MM.1S (cell line): ENCODE measurements at regions not wholly inside any gene's neighbourhood (a gene's known extent, or its start where the extent isn't known, plus 50 kb on each side); places are given as distances from the start of the nearest gene placed in this dataset.

ENCODE experiments used
- DNase-seq: peaks from one replicate; pipeline ENCODE4 v3.0.0-alpha.2; 2015
- H2AFZ ChIP-seq: fragments of 300-600 bp; sonication (generic); 2 replicates; pipeline ENCODE4 v1.6.0; 2016; ENCODE audit warnings: antibody characterized with exemption, low read length
- H3F3A ChIP-seq: fragments of 300-600 bp; sonication (generic); 2 replicates; pipeline ENCODE4 v1.6.1; 2016; ENCODE audit warnings: mild to moderate bottlenecking, antibody characterized with exemption, low read length, moderate library complexity, mixed read lengths; ENCODE audit not compliant: insufficient read depth
- H3K27ac ChIP-seq: fragments of 300-600 bp; sonication (generic); 2 replicates; pipeline ENCODE4 v1.5.1; 2016; ENCODE audit warnings: mild to moderate bottlenecking, low read length
- H3K27me3 ChIP-seq: fragments of 300-600 bp; sonication (generic); replicated peaks from 2 replicates; pipeline ENCODE4 v1.6.0; 2016; ENCODE audit warnings: low read length; ENCODE audit not compliant: insufficient read depth
- H3K36me3 ChIP-seq: fragments of 300-600 bp; sonication (generic); replicated peaks from 2 replicates; pipeline ENCODE4 v1.6.1; 2016; ENCODE audit warnings: mild to moderate bottlenecking, low read length, mixed read lengths; ENCODE audit not compliant: insufficient read depth
- H3K4me1 ChIP-seq: fragments of 300-600 bp; sonication (generic); 2 replicates; pipeline ENCODE4 v1.6.1; 2016; ENCODE audit warnings: low read length, mixed read lengths
- H3K4me2 ChIP-seq: fragments of 300-600 bp; sonication (generic); 2 replicates; pipeline ENCODE4 v1.6.0; 2016; ENCODE audit warnings: low read depth, low read length
- H3K4me3 ChIP-seq: fragments of 300-600 bp; sonication (generic); 2 replicates; pipeline ENCODE4 v1.5.1; 2016; ENCODE audit warnings: low read length, mixed read lengths
- H3K79me2 ChIP-seq: fragments of 300-600 bp; sonication (generic); 2 replicates; pipeline ENCODE4 v1.6.1; 2016; ENCODE audit warnings: mixed run types, low read length, mixed read lengths
- H3K9ac ChIP-seq: fragments of 300-600 bp; sonication (generic); 2 replicates; pipeline ENCODE4 v1.6.1; 2016; ENCODE audit warnings: low read length, mixed read lengths
- H3K9me2 ChIP-seq: fragments of 300-600 bp; sonication (generic); replicated peaks from 2 replicates; pipeline ENCODE4 v1.6.1; 2016; ENCODE audit warnings: mild to moderate bottlenecking, low read length, mixed read lengths; ENCODE audit not compliant: insufficient read depth
- H3K9me3 ChIP-seq: fragments of 300-600 bp; sonication (generic); replicated peaks from 2 replicates; pipeline ENCODE4 v1.6.1; 2016; ENCODE audit warnings: mild to moderate bottlenecking, low read length, mixed read lengths; ENCODE audit not compliant: insufficient read depth
- H4K20me1 ChIP-seq: fragments of 300-600 bp; sonication (generic); 2 replicates; pipeline ENCODE4 v1.6.1; 2016; ENCODE audit warnings: mild to moderate bottlenecking, low read length, moderate library complexity, mixed read lengths; ENCODE audit not compliant: insufficient read depth
- CTCF ChIP-seq: fragments of 300-600 bp; sonication (generic); IDR thresholded peaks from 2 replicates; pipeline ENCODE4 v1.5.1; 2016; ENCODE audit warnings: antibody characterized with exemption, low read length, mixed read lengths
- EZH2 ChIP-seq: fragments of 300-600 bp; sonication (generic); optimal IDR thresholded peaks from 2 replicates; pipeline ENCODE3; 2017; ENCODE audit warnings: low read depth, mild to moderate bottlenecking, antibody characterized with exemption, low read length, mixed read lengths
- EZH2phosphoT487 ChIP-seq: fragments of 300-600 bp; sonication (generic); IDR thresholded peaks from 2 replicates; pipeline ENCODE4 v1.6.1; 2018; ENCODE audit warnings: antibody characterized with exemption, low read length

- no peaks in the 10 kb centered on the region for H3K79me2 ChIP-seq
- H3K27me3 ChIP-seq: peaks cover 6% of the 10 kb centered on the region; the same call in 1 of the 2 replicates
- H3K9me2 ChIP-seq: no peaks in the 10 kb centered on the region
- H3K36me3 ChIP-seq: no peaks in the 10 kb centered on the region
- no peak for DNase-seq
- H3K27ac ChIP-seq: no peak overlapping the region
- no peak overlapping the region for H2AFZ ChIP-seq
- no peak for TF ChIP-seq EZH2
- TF ChIP-seq CTCF: no peak
- no peak for TF ChIP-seq EZH2phosphoT487
- no peaks in the 10 kb centered on the region for H4K20me1 ChIP-seq
- no peak overlapping the region for H3K4me3 ChIP-seq
- H3K4me1 ChIP-seq: peaks cover 30% of the 10 kb centered on the region
- peaks cover 16% of the 10 kb centered on the region for H3F3A ChIP-seq
- H3K4me2 ChIP-seq: no peak overlapping the region
- no peaks in the 10 kb centered on the region for H3K9me3 ChIP-seq
- H3K9ac ChIP-seq: no peak overlapping the region
Observed at GRCh38 chr1:87201768-87202167, 126.9 kb upstream of the LMO4 start.

GRCh38 chr1:87202451-87202850 lies 126.2 kb upstream of the LMO4 start:
- H3K4me3 ChIP-seq: peak overlapping the region; percentile 45; the same call in 1 of the 2 replicates
- no peak overlapping the region for H2AFZ ChIP-seq
- H3K9me2 ChIP-seq: no peaks in the 10 kb centered on the region
- no peak for DNase-seq
- H3K9ac ChIP-seq: no peak overlapping the region
- TF ChIP-seq EZH2phosphoT487 (no peak), EZH2 (no peak), CTCF (no peak)
- H3K79me2 ChIP-seq: no peaks in the 10 kb centered on the region
- H3K9me3 ChIP-seq: no peaks in the 10 kb centered on the region
- peak overlapping the region; percentile 78; the same call in 1 of the 2 replicates for H3K27ac ChIP-seq
- peak overlapping the region; percentile 82 for H3K4me2 ChIP-seq
- H3K36me3 ChIP-seq: no peaks in the 10 kb centered on the region
- H4K20me1 ChIP-seq: no peaks in the 10 kb centered on the region
- H3K4me1 ChIP-seq: peaks cover 30% of the 10 kb centered on the region
- H3K27me3 ChIP-seq: peaks cover 6% of the 10 kb centered on the region; the same call in 1 of the 2 replicates
- H3F3A ChIP-seq: peaks cover 16% of the 10 kb centered on the region

GRCh38 chr1:87202922-87203655 lies 125.6 kb upstream of the LMO4 start:
- no peak; the same call in 1 of the 2 replicates for TF ChIP-seq CTCF
- no peak for TF ChIP-seq EZH2phosphoT487
- TF ChIP-seq EZH2: no peak
- H3K27ac ChIP-seq: peak overlapping the region; percentile 78
- no peak overlapping the region for H3K9ac ChIP-seq
- peak; percentile 95 for DNase-seq
- no peaks in the 10 kb centered on the region for H3K79me2 ChIP-seq
- peak overlapping the region; percentile 82 for H3K4me2 ChIP-seq
- H3K9me3 ChIP-seq: no peaks in the 10 kb centered on the region
- peaks cover 16% of the 10 kb centered on the region for H3F3A ChIP-seq
- H3K27me3 ChIP-seq: peaks cover 6% of the 10 kb centered on the region; the same call in 1 of the 2 replicates
- H3K9me2 ChIP-seq: no peaks in the 10 kb centered on the region
- H2AFZ ChIP-seq: peak overlapping the region; percentile 32; the same call in 1 of the 2 replicates
- peaks cover 30% of the 10 kb centered on the region for H3K4me1 ChIP-seq
- H3K4me3 ChIP-seq: peak overlapping the region; percentile 45
- no peaks in the 10 kb centered on the region for H3K36me3 ChIP-seq
- no peaks in the 10 kb centered on the region for H4K20me1 ChIP-seq
